SK-N-SH treated with all-trans-retinoic acid at 6 μM for 48 hours (cell line): ENCODE measurements at regions not wholly inside any gene's neighbourhood (a gene's known extent, or its start where the extent isn't known, plus 50 kb on each side); places are given as distances from the start of the nearest gene placed in this dataset.

ENCODE experiments used
- ATAC-seq: fragments of 200-7000 bp; cut with Tn5 transposase; 3 replicates; pipeline ENCODE4 v1.9.1; 2020; ENCODE audit warnings: mild to moderate bottlenecking, moderate library complexity
- ARNTL ChIP-seq: fragments of 450-650 bp; formaldehyde crosslinking; IDR thresholded peaks from 2 replicates; pipeline ENCODE4 v1.5.0; 2020; ENCODE audit warnings: low read depth, mild to moderate bottlenecking, moderate library complexity, borderline replicate concordance
- CSDC2 ChIP-seq: fragments of 250-450 bp; sonication (Bioruptor Pico); IDR thresholded peaks from 2 replicates; pipeline ENCODE4 v1.5.0; 2020; ENCODE audit warnings: mild to moderate bottlenecking, moderate library complexity
- CSRNP3 ChIP-seq: fragments of 250-450 bp; sonication (Bioruptor Pico); IDR thresholded peaks from 2 replicates; pipeline ENCODE4 v1.5.1; 2021; ENCODE audit warnings: mild to moderate bottlenecking, moderate library complexity
- ESRRG ChIP-seq: fragments of 250-450 bp; sonication (Bioruptor Pico); IDR thresholded peaks from 2 replicates; pipeline ENCODE4 v1.6.1; 2021; ENCODE audit warnings: mild to moderate bottlenecking
- GLIS3 ChIP-seq: fragments of 250-450 bp; sonication (Bioruptor Pico); IDR thresholded peaks from 2 replicates; pipeline ENCODE4 v1.5.0; 2020; ENCODE audit warnings: mild to moderate bottlenecking, moderate library complexity
- OSR1 ChIP-seq: fragments of 250-450 bp; sonication (Bioruptor Pico); IDR thresholded peaks from 2 replicates; pipeline ENCODE4 v1.8.0; 2022; ENCODE audit warnings: moderate library complexity, mild to moderate bottlenecking, inconsistent platforms
- PATZ1 ChIP-seq: fragments of 250-450 bp; sonication (Bioruptor Pico); IDR thresholded peaks from 2 replicates; pipeline ENCODE4 v1.8.0; 2020; ENCODE audit warnings: mild to moderate bottlenecking, moderate library complexity, borderline replicate concordance
- SNAI2 ChIP-seq: fragments of 250-450 bp; sonication (Bioruptor Pico); IDR thresholded peaks from 2 replicates; pipeline ENCODE4 v1.5.0; 2020; ENCODE audit warnings: mild to moderate bottlenecking, moderate library complexity
- TCF4 ChIP-seq: fragments of 250-450 bp; sonication (Bioruptor Pico); IDR thresholded peaks from 2 replicates; pipeline ENCODE4 v1.8.0; 2021; ENCODE audit warnings: mild to moderate bottlenecking, moderate library complexity, borderline replicate concordance
- TOX ChIP-seq: fragments of 250-450 bp; sonication (Bioruptor Pico); IDR thresholded peaks from 2 replicates; pipeline ENCODE4 v1.8.0; 2021; ENCODE audit warnings: mild to moderate bottlenecking, moderate library complexity, borderline replicate concordance
- TSHZ2 ChIP-seq: fragments of 250-450 bp; sonication (Bioruptor Pico); IDR thresholded peaks from 2 replicates; pipeline ENCODE4 v1.5.0; 2020; ENCODE audit warnings: mild to moderate bottlenecking, moderate library complexity
- ZFP3 ChIP-seq: fragments of 250-450 bp; sonication (Bioruptor Pico); IDR thresholded peaks from 2 replicates; pipeline ENCODE4 v1.5.0; 2020; ENCODE audit warnings: mild to moderate bottlenecking, moderate library complexity
- ZNF565 ChIP-seq: fragments of 450-650 bp; formaldehyde crosslinking; conservative IDR thresholded peaks from 2 replicates; pipeline ENCODE4 v1.5.0; 2020; ENCODE audit warnings: low read depth, mild to moderate bottlenecking, moderate library complexity
- ZNF70 ChIP-seq: fragments of 450-650 bp; formaldehyde crosslinking; IDR thresholded peaks from 2 replicates; pipeline ENCODE4 v1.5.0; 2020; ENCODE audit warnings: mild to moderate bottlenecking, moderate library complexity
- ZNF8 ChIP-seq: fragments of 450-650 bp; formaldehyde crosslinking; IDR thresholded peaks from 2 replicates; pipeline ENCODE4 v1.5.0; 2020; ENCODE audit warnings: mild to moderate bottlenecking, moderate library complexity
- TF ChIP-seq, protein P1 (sequence below): fragments of 250-450 bp; sonication (Bioruptor Pico); IDR thresholded peaks from 2 replicates; pipeline ENCODE4 v1.5.1; 2020; ENCODE audit warnings: low read depth, mild to moderate bottlenecking, moderate library complexity
- TF ChIP-seq, protein P2 (sequence below): fragments of 250-450 bp; sonication (Bioruptor Pico); IDR thresholded peaks from 2 replicates; pipeline ENCODE4 v1.8.0; 2021; ENCODE audit warnings: low read depth, mild to moderate bottlenecking, moderate library complexity, borderline replicate concordance

DNA sequence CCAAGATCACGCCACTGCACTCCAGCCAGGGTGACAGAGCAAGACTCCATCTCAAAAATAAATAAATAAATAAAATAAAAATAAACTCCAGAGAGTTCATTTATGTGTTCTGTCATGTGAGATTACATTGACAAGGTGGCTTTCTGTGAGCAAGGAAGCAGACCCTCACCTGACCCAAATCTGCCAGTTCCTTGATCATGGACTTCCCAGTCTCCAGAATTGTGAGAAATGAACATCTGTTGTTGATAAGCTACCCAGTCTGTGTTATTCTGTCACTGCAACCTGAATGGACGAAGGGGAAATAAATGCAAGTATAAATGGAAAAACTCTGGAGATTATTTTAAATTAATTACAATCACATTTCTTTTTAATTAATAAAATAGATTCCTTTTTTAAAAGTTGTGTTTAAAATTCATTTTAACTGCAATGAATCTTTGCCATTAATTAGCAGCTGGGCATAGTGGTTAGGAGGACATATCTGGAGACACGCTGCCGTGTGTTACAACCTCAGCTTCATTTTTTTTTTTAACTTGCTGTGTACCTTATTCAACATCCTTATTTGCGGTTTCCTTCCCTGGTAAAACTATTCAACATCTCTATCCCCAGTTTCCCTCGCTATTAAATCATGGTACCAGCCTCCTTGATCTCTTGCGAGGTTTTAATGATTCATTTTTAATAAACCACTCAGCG, 376.4 kb downstream of the CHSY3 start:
- no peak for ATAC-seq
- no peak for TF ChIP-seq TOX
- TF ChIP-seq PATZ1, result no peak
- no peak for TF ChIP-seq ZNF70 (CRISPR knock-in tag)
- no peak for TF ChIP-seq TCF4 (CRISPR knock-in tag)
- TF ChIP-seq CSDC2, result no peak
- TF ChIP-seq ZFP3 (CRISPR knock-in tag), result no peak
- TF ChIP-seq SNAI2 (CRISPR knock-in tag), result no peak
- TF ChIP-seq CSRNP3 (CRISPR knock-in tag), result no peak
- TF ChIP-seq OSR1 (CRISPR knock-in tag), result no peak
- TF ChIP-seq, protein P1, sequence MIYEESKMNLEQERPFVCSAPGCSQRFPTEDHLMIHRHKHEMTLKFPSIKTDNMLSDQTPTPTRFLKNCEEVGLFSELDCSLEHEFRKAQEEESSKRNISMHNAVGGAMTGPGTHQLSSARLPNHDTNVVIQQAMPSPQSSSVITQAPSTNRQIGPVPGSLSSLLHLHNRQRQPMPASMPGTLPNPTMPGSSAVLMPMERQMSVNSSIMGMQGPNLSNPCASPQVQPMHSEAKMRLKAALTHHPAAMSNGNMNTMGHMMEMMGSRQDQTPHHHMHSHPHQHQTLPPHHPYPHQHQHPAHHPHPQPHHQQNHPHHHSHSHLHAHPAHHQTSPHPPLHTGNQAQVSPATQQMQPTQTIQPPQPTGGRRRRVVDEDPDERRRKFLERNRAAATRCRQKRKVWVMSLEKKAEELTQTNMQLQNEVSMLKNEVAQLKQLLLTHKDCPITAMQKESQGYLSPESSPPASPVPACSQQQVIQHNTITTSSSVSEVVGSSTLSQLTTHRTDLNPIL (CRISPR knock-in tag), result no peak

DNA sequence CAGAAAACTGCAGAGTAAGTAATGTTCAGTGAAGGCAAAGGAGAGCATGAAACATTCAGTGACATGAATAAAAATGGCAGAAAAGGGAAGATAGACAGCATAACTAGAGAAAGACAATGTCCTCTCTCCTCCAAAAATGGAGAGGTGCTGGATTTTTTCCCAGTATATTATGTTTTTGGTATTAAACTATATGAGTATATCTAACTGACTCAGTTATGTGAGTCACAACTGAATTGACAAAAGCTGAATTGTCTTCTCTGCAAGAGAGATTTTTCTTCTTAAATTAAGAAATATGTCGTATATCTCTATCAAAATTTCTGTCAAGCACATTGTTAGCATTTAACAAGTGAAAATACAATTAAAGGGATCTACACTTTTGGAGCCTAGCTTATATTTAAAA, 375.1 kb downstream of the CHSY3 start:
- no peak for TF ChIP-seq OSR1 (CRISPR knock-in tag)
- TF ChIP-seq ZFP3 (CRISPR knock-in tag), result no peak
- TF ChIP-seq, all 23 proteins: peak for 0
- ATAC-seq, result no peak

DNA sequence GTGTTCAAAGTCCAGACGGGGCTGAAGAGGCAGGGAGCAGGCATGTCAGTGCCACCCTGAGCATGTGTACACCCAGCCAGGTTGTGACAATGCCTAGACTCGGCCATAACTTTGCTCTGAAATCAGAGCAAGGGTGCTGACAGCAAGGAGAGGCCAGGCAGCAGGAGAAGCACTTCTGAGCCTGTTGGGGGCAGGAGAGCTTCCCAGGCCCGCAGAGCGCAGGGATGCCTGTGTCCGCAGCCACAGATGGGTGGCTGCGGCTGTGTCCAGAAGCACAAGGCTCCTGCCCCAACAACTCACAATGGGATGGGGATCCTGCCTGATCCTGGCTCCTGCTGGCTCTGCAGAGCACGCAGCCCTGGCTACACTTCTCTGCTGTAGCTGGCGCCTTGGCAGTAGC, 373.9 kb downstream of the CHSY3 start:
- no peak for ATAC-seq
- no peak for TF ChIP-seq ZNF565
- no peak for TF ChIP-seq GLIS3 (CRISPR knock-in tag)
- TF ChIP-seq ZNF70 (CRISPR knock-in tag), result no peak
- TF ChIP-seq TSHZ2 (CRISPR knock-in tag), result no peak
- TF ChIP-seq ESRRG (CRISPR knock-in tag), result no peak
- TF ChIP-seq, all 23 proteins: peak for 0

- no peak for ATAC-seq
- TF ChIP-seq, protein P2, sequence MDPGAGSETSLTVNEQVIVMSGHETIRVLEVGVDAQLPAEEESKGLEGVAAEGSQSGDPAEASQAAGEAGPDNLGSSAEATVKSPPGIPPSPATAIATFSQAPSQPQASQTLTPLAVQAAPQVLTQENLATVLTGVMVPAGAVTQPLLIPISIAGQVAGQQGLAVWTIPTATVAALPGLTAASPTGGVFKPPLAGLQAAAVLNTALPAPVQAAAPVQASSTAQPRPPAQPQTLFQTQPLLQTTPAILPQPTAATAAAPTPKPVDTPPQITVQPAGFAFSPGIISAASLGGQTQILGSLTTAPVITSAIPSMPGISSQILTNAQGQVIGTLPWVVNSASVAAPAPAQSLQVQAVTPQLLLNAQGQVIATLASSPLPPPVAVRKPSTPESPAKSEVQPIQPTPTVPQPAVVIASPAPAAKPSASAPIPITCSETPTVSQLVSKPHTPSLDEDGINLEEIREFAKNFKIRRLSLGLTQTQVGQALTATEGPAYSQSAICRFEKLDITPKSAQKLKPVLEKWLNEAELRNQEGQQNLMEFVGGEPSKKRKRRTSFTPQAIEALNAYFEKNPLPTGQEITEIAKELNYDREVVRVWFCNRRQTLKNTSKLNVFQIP (CRISPR knock-in tag), result no peak
These were observed 373.3 kb downstream of the CHSY3 start for GRCh38 chr5:130277522-130277921.

DNA sequence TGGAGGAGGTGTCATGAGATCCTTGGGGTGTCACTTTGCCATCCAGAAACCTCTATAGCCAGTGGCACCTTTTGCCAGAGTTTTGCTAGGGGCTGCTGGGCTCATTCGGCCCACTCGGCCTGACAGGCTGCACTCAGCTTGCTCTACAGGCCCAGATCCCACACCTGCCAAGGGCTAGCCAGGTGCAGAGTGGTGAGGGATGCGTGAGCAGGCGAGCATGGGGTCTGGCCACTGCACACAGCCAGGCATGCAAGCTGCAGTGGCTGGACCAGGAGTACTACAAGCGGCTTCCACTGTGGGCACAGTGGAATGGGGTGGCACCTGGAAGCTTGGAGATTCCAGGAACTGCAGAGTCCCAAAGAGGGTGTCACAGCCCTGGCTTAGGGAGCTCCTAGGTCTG, 372.7 kb downstream of the CHSY3 start:
- no peak for TF ChIP-seq ZNF8
- TF ChIP-seq, protein P2 (CRISPR knock-in tag), result no peak
- TF ChIP-seq, protein P1 (CRISPR knock-in tag), result no peak
- no peak for TF ChIP-seq TOX
- no peak for TF ChIP-seq ARNTL
- ATAC-seq, result no peak
